ENCODE measurements at regions not wholly inside any gene's neighbourhood (a gene's known extent, or its start where the extent isn't known, plus 50 kb on each side); places are given as distances from the start of the nearest gene placed in this dataset.

DNA sequence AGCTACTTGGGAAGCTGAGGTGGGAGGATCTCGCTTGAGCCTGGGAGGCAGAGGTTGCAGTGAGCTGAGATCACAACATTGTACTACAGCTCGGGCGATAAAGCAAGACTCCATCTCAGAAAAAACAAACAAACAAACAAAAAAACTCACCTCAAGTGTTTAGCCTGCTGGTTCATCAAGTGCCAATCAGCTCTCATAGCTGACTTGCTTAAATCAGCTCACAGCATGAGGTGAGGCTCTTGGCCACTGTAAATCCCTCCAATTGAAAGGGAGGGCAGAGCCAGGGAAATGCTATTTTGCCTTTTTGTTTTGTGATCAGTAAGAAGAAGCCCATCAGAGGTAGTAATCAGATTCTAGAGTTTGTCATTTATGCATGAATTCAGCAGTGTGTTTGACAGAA is 112.3 kb downstream of the RAB11FIP2 start:
- no peaks in the 10 kb centered on the region for H3K4me1 ChIP-seq
- no peak for TF ChIP-seq CTCF (IDR thresholded peaks at IDR 0.05)
- TF ChIP-seq POLR2A (IDR thresholded peaks at IDR 0.05), result no peak
- no peak overlapping the region for H3K4me3 ChIP-seq
- no peaks in the 10 kb centered on the region for H3K9me3 ChIP-seq
- 79 to 86% methylated on average over 3 of the region's 3 CpGs for WGBS, 2 donors
- no peaks in the 10 kb centered on the region for H3K36me3 ChIP-seq (replicated peaks in 1 of 2; ENCODE audit: insufficient read depth in 1 of 2, low read depth in 2 of 2)
- H3K27me3 ChIP-seq, result no peaks in the 10 kb centered on the region
- intact Hi-C loops (cut with DNase I), result no loop called here
- no peak overlapping the region for H3K27ac ChIP-seq
- no peak for ATAC-seq
- DNase-seq, result no peak

GRCh38 chr10:117936141-117936540 is 110.6 kb downstream of the RAB11FIP2 start:
- no peaks in the 10 kb centered on the region for H3K4me1 ChIP-seq
- intact Hi-C loops (cut with DNase I), result no loop called here
- no peaks in the 10 kb centered on the region for H3K9me3 ChIP-seq
- no peak overlapping the region for H3K4me3 ChIP-seq
- no peak for ATAC-seq
- WGBS, 2 donors, result 68 to 71% methylated on average over 9 of the region's 9 CpGs
- H3K27ac ChIP-seq, result no peak overlapping the region
- no peak for TF ChIP-seq POLR2A (IDR thresholded peaks at IDR 0.05)
- TF ChIP-seq CTCF (IDR thresholded peaks at IDR 0.05), result no peak
- H3K27me3 ChIP-seq, result no peaks in the 10 kb centered on the region
- no peaks in the 10 kb centered on the region for H3K36me3 ChIP-seq (replicated peaks in 1 of 2; ENCODE audit: insufficient read depth in 1 of 2, low read depth in 2 of 2)
- DNase-seq, result no peak

GRCh38 chr10:117936566-117936965 is 110.2 kb downstream of the RAB11FIP2 start:
- no peaks in the 10 kb centered on the region for H3K9me3 ChIP-seq
- 75 to 78% methylated on average over 4 of the region's 4 CpGs for WGBS, 2 donors
- H3K27ac ChIP-seq, result no peak overlapping the region
- H3K4me3 ChIP-seq, result no peak overlapping the region
- TF ChIP-seq POLR2A (IDR thresholded peaks at IDR 0.05) (no peak), CTCF (IDR thresholded peaks at IDR 0.05) (no peak)
- no peaks in the 10 kb centered on the region for H3K4me1 ChIP-seq
- DNase-seq, result no peak
- no peaks in the 10 kb centered on the region for H3K27me3 ChIP-seq
- ATAC-seq, result no peak
- intact Hi-C loops (cut with DNase I), result no loop called here
- no peaks in the 10 kb centered on the region for H3K36me3 ChIP-seq (replicated peaks in 1 of 2; ENCODE audit: insufficient read depth in 1 of 2, low read depth in 2 of 2)

GRCh38 chr10:117936976-117937375 is 109.8 kb downstream of the RAB11FIP2 start:
- no peaks in the 10 kb centered on the region for H3K9me3 ChIP-seq
- 86 to 92% methylated on average over 3 of the region's 3 CpGs for WGBS, 2 donors
- H3K27me3 ChIP-seq, result no peaks in the 10 kb centered on the region
- H3K4me3 ChIP-seq, result no peak overlapping the region
- intact Hi-C loops (cut with DNase I), result no loop called here
- DNase-seq (no peak), ATAC-seq (no peak)
- H3K4me1 ChIP-seq, result no peaks in the 10 kb centered on the region
- no peak overlapping the region for H3K27ac ChIP-seq
- H3K36me3 ChIP-seq (replicated peaks in 1 of 2; ENCODE audit: insufficient read depth in 1 of 2, low read depth in 2 of 2), result no peaks in the 10 kb centered on the region
- no peak for TF ChIP-seq CTCF (IDR thresholded peaks at IDR 0.05)
- no peak for TF ChIP-seq POLR2A (IDR thresholded peaks at IDR 0.05)

DNA sequence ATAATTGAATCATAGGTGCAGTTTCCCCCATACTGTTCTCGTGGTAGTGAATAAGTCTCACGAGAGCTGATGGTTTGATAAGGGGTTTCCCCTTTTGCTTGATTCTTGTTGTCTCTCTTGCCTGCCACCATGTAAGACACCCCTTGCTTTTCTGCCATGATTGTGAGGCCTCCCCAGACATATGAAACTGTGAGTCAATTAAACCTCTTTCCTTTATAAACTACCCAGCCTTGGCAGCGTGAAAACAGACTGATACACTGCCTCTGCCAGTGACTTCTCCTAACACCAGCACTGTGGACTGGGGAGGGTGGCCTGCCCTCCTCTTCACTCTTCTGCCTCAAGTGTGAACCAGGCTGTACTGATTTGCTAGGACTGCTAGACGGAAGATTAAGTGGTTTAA is 108.6 kb downstream of the RAB11FIP2 start:
- no peak for ATAC-seq
- Histone ChIP-seq H3K4me1 (no peaks in the 10 kb centered on the region), H3K27ac (no peak overlapping the region), H3K9me3 (no peaks in the 10 kb centered on the region), H3K27me3 (no peaks in the 10 kb centered on the region), H3K36me3 (replicated peaks in 1 of 2; ENCODE audit: insufficient read depth in 1 of 2, low read depth in 2 of 2) (no peaks in the 10 kb centered on the region), H3K4me3 (no peak overlapping the region)
- TF ChIP-seq POLR2A (IDR thresholded peaks at IDR 0.05) (no peak), CTCF (IDR thresholded peaks at IDR 0.05) (no peak)
- 80 to 88% methylated on average over 4 of the region's 4 CpGs for WGBS, 2 donors
- DNase-seq, result no peak
- intact Hi-C loops (cut with DNase I), result no loop called here
